ENCODE measurements at regions not wholly inside any gene's neighbourhood (a gene's known extent, or its start where the extent isn't known, plus 50 kb on each side); places are given as distances from the start of the nearest gene placed in this dataset.
"Not testable (repeated sequence)": the region's sequence is repeated elsewhere in the genome, so short reads cannot be mapped to it uniquely, and the experiment has no call there.

DNA sequence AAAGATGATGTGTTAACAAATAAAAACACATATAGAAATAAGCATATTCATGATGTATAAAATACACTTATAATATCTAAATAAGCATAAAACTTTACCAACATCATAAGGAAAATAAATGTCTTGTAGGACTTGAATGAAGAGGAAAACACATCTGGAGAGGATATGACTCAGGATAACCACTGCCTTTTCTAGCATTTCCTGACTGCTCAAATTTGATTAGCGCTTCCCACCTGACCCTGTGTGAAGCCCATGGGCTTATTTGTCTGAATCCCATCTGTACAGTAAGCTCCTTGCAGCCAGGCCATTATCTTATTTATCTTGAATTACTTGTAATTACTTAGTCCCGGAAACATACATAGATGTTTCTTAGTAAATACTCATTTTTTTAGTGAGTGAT is 608.6 kb downstream of the COL12A1 start:
- TF ChIP-seq POLR2A (IDR thresholded peaks at IDR 0.05) (no peak), POLR2AphosphoS5 (IDR thresholded peaks at IDR 0.05) (no peak)
- TF ChIP-seq, protein P1, sequence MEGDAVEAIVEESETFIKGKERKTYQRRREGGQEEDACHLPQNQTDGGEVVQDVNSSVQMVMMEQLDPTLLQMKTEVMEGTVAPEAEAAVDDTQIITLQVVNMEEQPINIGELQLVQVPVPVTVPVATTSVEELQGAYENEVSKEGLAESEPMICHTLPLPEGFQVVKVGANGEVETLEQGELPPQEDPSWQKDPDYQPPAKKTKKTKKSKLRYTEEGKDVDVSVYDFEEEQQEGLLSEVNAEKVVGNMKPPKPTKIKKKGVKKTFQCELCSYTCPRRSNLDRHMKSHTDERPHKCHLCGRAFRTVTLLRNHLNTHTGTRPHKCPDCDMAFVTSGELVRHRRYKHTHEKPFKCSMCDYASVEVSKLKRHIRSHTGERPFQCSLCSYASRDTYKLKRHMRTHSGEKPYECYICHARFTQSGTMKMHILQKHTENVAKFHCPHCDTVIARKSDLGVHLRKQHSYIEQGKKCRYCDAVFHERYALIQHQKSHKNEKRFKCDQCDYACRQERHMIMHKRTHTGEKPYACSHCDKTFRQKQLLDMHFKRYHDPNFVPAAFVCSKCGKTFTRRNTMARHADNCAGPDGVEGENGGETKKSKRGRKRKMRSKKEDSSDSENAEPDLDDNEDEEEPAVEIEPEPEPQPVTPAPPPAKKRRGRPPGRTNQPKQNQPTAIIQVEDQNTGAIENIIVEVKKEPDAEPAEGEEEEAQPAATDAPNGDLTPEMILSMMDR (IDR thresholded peaks at IDR 0.05): no peak
- DNase-seq (ENCODE audit: low spot score): no peak
- Histone ChIP-seq H3K4me1 (replicated peaks) (no peaks in the 10 kb centered on the region), H3K27ac (no peak overlapping the region), H3K36me3 (no peaks in the 10 kb centered on the region), H3K4me3 (no peak overlapping the region), H3K27me3 (replicated peaks; ENCODE audit: insufficient read depth) (no peaks in the 10 kb centered on the region), H3K9me3 (no peaks in the 10 kb centered on the region)
- WGBS: 94% methylated on average over 2 of the region's 2 CpGs
- intact Hi-C loops (cut with DNase I): no loop called here

DNA sequence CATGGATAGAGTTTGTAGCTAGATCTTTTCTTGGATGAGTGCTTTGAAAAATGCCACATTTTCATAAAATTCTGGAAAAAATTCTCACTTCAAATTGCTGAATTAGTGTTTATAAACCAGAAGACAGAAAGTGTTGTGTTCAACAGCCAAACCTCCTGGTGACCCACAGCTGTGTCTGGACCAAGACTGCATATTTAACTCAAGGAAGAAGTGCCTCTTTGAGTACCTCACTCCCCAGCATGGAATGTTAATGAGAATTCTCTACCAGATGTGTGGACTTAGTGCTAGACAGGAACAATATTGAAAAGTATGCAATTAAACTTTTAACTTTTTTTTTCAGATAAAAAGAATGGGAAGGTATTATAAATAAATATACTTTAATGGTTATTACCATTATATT is 609.3 kb downstream of the COL12A1 start:
- Histone ChIP-seq H3K4me3 (no peak overlapping the region), H3K27ac (no peak overlapping the region), H3K9me3 (no peaks in the 10 kb centered on the region), H3K4me1 (replicated peaks) (no peaks in the 10 kb centered on the region), H3K36me3 (no peaks in the 10 kb centered on the region), H3K27me3 (replicated peaks; ENCODE audit: insufficient read depth) (no peaks in the 10 kb centered on the region)
- intact Hi-C loops (cut with DNase I): no loop called here
- TF ChIP-seq POLR2A (IDR thresholded peaks at IDR 0.05): no peak
- TF ChIP-seq, protein P1 (IDR thresholded peaks at IDR 0.05): no peak
- no peak for TF ChIP-seq POLR2AphosphoS5 (IDR thresholded peaks at IDR 0.05)
- DNase-seq (ENCODE audit: low spot score): no peak

DNA sequence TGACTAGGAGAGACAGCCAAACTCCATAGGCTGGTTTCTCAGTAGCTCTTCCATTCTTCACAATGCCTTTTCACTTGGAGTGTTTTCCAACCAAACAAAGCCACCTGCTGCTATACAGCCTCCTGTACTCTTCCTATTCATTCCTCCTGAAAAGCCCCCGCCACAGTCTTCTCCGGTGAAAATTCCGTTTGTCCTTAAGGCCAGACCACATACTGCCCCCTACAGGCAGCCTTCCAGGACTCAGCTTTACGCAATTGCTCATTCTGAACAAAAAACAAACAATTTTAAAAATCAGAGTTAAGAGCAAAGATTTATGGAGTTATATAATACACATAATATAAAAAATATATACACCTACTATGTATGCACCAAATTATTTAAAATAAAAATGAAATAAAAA is 611.5 kb downstream of the COL12A1 start:
- 52% methylated on average over 4 of the region's 4 CpGs for WGBS
- intact Hi-C loops (cut with DNase I); H3K4me1 ChIP-seq (replicated peaks): not testable (repeated sequence)

DNA sequence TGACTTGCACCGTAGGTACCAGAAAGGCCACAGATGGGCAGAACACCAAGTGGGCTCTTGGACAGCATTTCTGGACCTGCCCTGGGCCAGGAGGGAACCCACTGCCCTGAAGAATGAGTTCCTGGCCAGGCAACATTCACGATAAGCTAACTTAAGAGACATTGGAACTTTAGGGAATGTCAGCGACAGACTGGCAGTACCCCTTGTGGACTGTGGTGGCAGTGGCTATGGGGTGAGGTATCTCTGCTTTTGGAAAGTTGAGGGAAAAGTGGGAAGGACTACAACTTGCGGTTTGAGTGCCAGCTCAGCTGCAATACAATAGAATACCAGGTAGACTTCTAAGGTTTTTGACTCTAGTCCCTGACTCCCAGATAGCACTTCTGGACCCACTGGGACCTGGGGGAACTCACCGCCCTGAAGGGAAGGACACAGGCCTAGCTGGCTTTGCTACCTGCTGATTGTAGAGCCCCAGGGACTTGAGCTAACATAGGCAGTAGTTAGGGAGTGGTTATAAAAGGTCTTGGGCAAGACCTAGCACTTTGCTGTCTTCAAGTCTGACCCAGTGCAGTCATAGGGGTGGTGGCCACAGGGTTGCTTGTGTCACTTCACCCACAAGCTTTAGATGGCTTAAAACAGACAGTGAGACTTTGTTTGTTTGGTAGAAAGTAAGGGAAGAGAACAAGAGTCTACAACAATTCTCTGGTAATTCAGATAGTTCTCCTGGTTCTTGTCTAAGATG is 617.6 kb downstream of the COL12A1 start:
- H3K4me1 ChIP-seq (replicated peaks): no peaks in the 10 kb centered on the region
- DNase-seq (ENCODE audit: low spot score): no peak
- no peaks in the 10 kb centered on the region for H3K9me3 ChIP-seq
- no peak overlapping the region for H3K4me3 ChIP-seq
- no peaks in the 10 kb centered on the region for H3K27me3 ChIP-seq (replicated peaks; ENCODE audit: insufficient read depth)
- 96% methylated on average over 5 of the region's 5 CpGs for WGBS
- no peaks in the 10 kb centered on the region for H3K36me3 ChIP-seq
- intact Hi-C loops (cut with DNase I): no loop called here
- TF ChIP-seq, protein P1 (IDR thresholded peaks at IDR 0.05): no peak
- TF ChIP-seq POLR2A (IDR thresholded peaks at IDR 0.05): no peak
- TF ChIP-seq POLR2AphosphoS5 (IDR thresholded peaks at IDR 0.05): no peak
- H3K27ac ChIP-seq: no peak overlapping the region

More for the DNA sequence above, 611.5 kb downstream of the COL12A1 start:
- H3K36me3 ChIP-seq; DNase-seq (ENCODE audit: low spot score); H3K27ac ChIP-seq; H3K9me3 ChIP-seq; H3K4me3 ChIP-seq; H3K27me3 ChIP-seq (replicated peaks; ENCODE audit: insufficient read depth): not testable (repeated sequence)

DNA sequence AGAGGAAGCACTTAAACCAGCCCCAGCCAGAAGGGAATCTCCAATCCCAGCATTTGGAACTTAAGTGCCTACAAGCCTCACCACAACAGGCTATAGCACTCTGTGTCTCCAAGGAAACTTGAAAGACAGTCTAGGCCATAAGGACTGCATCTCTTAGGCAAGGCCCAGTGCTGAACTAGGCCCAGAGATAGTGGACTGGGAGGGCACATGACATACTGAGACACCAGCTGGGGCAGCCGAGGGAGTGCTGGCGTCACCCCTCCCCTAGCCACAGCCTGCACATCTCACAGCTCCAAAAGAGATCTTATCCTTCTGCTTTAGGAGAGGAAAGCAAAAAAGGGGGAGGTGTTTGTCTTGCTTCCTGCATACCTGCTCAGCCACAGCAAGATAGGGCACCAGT is 618.5 kb downstream of the COL12A1 start:
- H3K36me3 ChIP-seq: no peaks in the 10 kb centered on the region
- DNase-seq (ENCODE audit: low spot score): no peak
- H3K27ac ChIP-seq: no peak overlapping the region
- 94% methylated on average over 2 of the region's 2 CpGs for WGBS
- H3K4me1 ChIP-seq (replicated peaks): no peaks in the 10 kb centered on the region
- intact Hi-C loops (cut with DNase I): no loop called here
- H3K9me3 ChIP-seq: no peaks in the 10 kb centered on the region
- H3K27me3 ChIP-seq (replicated peaks; ENCODE audit: insufficient read depth): no peaks in the 10 kb centered on the region
- TF ChIP-seq POLR2AphosphoS5 (IDR thresholded peaks at IDR 0.05) (no peak), POLR2A (IDR thresholded peaks at IDR 0.05) (no peak)
- TF ChIP-seq, protein P1 (IDR thresholded peaks at IDR 0.05): no peak
- H3K4me3 ChIP-seq: no peak overlapping the region
